Pancreas (tissue), 10 donors: ENCODE measurements at regions not wholly inside any gene's neighbourhood (a gene's known extent, or its start where the extent isn't known, plus 50 kb on each side); places are given as distances from the start of the nearest gene placed in this dataset.

Experiments
- ATAC-seq, 4 donors: fragments of 200-7000 bp; cut with Tn5 transposase; one replicate each; pipeline versions ENCODE4 v1.8.0 to v1.9.1; 2020; ENCODE audit warnings: mild to moderate bottlenecking in 4 of 4, moderate library complexity in 4 of 4
- DNase-seq, 6 donors: peaks; one replicate each; pipeline ENCODE4 v3.0.0-alpha.2; 2020
- FAIRE-seq: peaks from 2 replicates; lab custom pipeline; 2012; peaks lifted over from hg19 to GRCh38; lab: Jason Lieb, UNC
- H3K27ac ChIP-seq, 4 donors: fragments of 200-600 bp; sonication (generic); 1 replicate in 3 of 4; 2 replicates in 1 of 4; pipeline versions ENCODE4 v1.5.0 to v1.8.0; 2020
- H3K27me3 ChIP-seq, 4 donors: fragments of 200-600 bp; one replicate each; pipeline ENCODE4 v1.8.0; 2021
- H3K36me3 ChIP-seq, 3 donors: fragments of 200-600 bp; sonication (generic) in 1 of 3; one replicate each; pipeline versions ENCODE4 v1.5.0 to v1.8.0; 2020 to 2021
- H3K4me1 ChIP-seq, 3 donors: fragments of 200-600 bp; one replicate each; pipeline ENCODE4 v1.8.0; 2021
- H3K4me3 ChIP-seq, 4 donors: fragments of 200-600 bp; sonication (generic) in 2 of 4; one replicate each; pipeline versions ENCODE4 v1.5.0 to v1.8.0; 2020 to 2021
- H3K9me3 ChIP-seq, 4 donors: fragments of 200-600 bp; one replicate each; pipeline ENCODE4 v1.8.0; 2021
- CTCF ChIP-seq, 4 donors: fragments of 200-600 bp; sonication (generic) in 3 of 4; IDR thresholded peaks; one replicate each; pipeline versions ENCODE4 v1.5.0 to v1.8.0; 2021; ENCODE audit warnings: antibody characterized with exemption in 4 of 4
- WGBS, 2 donors: extraction: QIAGEN DNeasy Blood & Tissue Kit; methylation state at CpG; one replicate each; pipeline ENCODE4 v1.1.7; 2013; 5-methylcytosine and 5-hydroxymethylcytosine counted together
- intact Hi-C, 3 donors: fragments of 100-400 bp; cut with DNase I; formaldehyde crosslinking; loops; one replicate each; pipeline versions ENCODE4 v1.11.1 to v1.14.2; 2022
- donor health status: healthy with polysubstance abuse.
- donor health status: DM: no; HTN: no; CAD: no; lungs with moderate emphysema.
- donor health status: DM: no; HTN: no; CAD: no.
- donor health status: control.
- donor health status: control.
- donor health status: Bipolar disorder and iron deficiency.
- donor health status: DM: yes; HTN: yes; CAD: no.
- donor health status: DM: no; HTN: no; CAD: no.
- donor health status: DM: no; HTN: no; CAD: no.
- donor health status: DM: yes; HTN: yes; CAD: no.

GRCh38 chr3:124660599-124660998, 69.7 kb upstream of the UMPS start:
- WGBS, 2 donors: 100% methylated on average over 1 of the region's 1 CpG
- Histone ChIP-seq H3K36me3 (peaks cover 3 to 26% (median 13%) of the 10 kb centered on the region in 3 donors), H3K4me1 (peaks cover 15 to 21% (median 18%) of the 10 kb centered on the region in 3 donors), H3K27ac (no peak overlapping the region), H3K27me3 (no peaks in the 10 kb centered on the region), H3K4me3 (no peak overlapping the region), H3K9me3 (no peaks in the 10 kb centered on the region)
- ATAC-seq (no peak), DNase-seq (no peak), FAIRE-seq (no peak)
- no peak for TF ChIP-seq CTCF (IDR thresholded peaks at IDR 0.05)
- intact Hi-C loops: no loop called here

DNA sequence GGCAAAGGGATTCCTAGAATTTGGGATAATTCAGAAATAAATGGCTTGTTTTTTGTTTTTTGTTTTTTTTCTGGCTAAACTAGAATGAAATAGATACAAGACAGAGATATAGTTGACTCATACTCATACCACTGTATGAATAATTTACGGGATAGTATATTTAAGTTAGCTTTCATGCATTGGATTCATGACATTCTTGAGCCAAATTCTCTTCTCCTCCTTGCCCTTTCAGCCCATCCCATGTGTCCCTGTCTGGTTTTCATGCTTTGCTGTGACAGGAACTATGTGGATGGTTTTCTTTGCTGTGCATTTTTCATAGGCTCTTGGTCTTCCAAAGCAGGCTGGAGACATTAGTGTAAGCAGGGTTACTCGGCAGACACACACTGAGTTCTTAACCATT, 66.6 kb upstream of the UMPS start:
- H3K36me3 ChIP-seq: peaks cover 0 to 13% (median 1%) of the 10 kb centered on the region in 3 donors
- H3K4me3 ChIP-seq: no peak overlapping the region
- no peak for TF ChIP-seq CTCF (IDR thresholded peaks at IDR 0.05)
- no peak for DNase-seq
- FAIRE-seq: no peak
- no peaks in the 10 kb centered on the region for H3K27me3 ChIP-seq
- peak overlapping the region in 3 of 4 donors; percentile 69 to 89 (median 79) for H3K27ac ChIP-seq
- WGBS, 2 donors: 61 to 64% methylated on average over 2 of the region's 2 CpGs
- H3K4me1 ChIP-seq: peaks cover 21 to 26% (median 23%) of the 10 kb centered on the region in 3 donors
- no peaks in the 10 kb centered on the region for H3K9me3 ChIP-seq
- intact Hi-C loops: no loop called here
- no peak for ATAC-seq

- Histone ChIP-seq H3K9me3 (no peaks in the 10 kb centered on the region), H3K36me3 (peaks cover 0 to 4% (median 0%) of the 10 kb centered on the region in 3 donors), H3K4me3 (no peak overlapping the region), H3K4me1 (peaks cover 21 to 26% (median 23%) of the 10 kb centered on the region in 3 donors), H3K27me3 (no peaks in the 10 kb centered on the region), H3K27ac (peak overlapping the region; percentile 64 to 89 (median 74))
- WGBS, 2 donors: 6 to 14% methylated on average over 2 of the region's 2 CpGs
- FAIRE-seq: no peak
- DNase-seq: peak in 4 of 6 donors; percentile 37 to 79 (median 72)
- intact Hi-C loops: no loop called here
- TF ChIP-seq CTCF (IDR thresholded peaks at IDR 0.05): no peak
- peak; percentile 93 to 97 (median 94) for ATAC-seq
These were observed 65.4 kb upstream of the UMPS start for GRCh38 chr3:124664804-124665203.

GRCh38 chr3:124666067-124666466, 64.2 kb upstream of the UMPS start:
- no peak for DNase-seq
- Histone ChIP-seq H3K36me3 (peaks cover 0 to 4% (median 0%) of the 10 kb centered on the region in 3 donors), H3K9me3 (no peaks in the 10 kb centered on the region), H3K4me3 (no peak overlapping the region), H3K27ac (peak overlapping the region in 1 of 4 donors; percentile 89), H3K4me1 (peaks cover 21 to 26% (median 23%) of the 10 kb centered on the region in 3 donors), H3K27me3 (no peaks in the 10 kb centered on the region)
- whole genome bisulfite sequencing, 2 donors: 66 to 78% methylated on average over 5 of the region's 5 CpGs
- no peak for TF ChIP-seq CTCF (IDR thresholded peaks at IDR 0.05)
- no peak for FAIRE-seq
- intact Hi-C loops: no loop called here
- ATAC-seq: no peak

- WGBS, 2 donors: 51 to 57% methylated on average over 3 of the region's 3 CpGs
- FAIRE-seq: no peak
- no peak for ATAC-seq
- H3K4me1 ChIP-seq: peaks cover 13 to 14% (median 14%) of the 10 kb centered on the region in 3 donors
- H3K4me3 ChIP-seq: no peak overlapping the region
- peaks cover 0 to 13% (median 5%) of the 10 kb centered on the region in 3 donors for H3K36me3 ChIP-seq
- H3K9me3 ChIP-seq: no peaks in the 10 kb centered on the region
- DNase-seq: no peak
- H3K27me3 ChIP-seq: no peaks in the 10 kb centered on the region
- intact Hi-C loops: no loop called here
- H3K27ac ChIP-seq: no peak overlapping the region
- no peak for TF ChIP-seq CTCF (IDR thresholded peaks at IDR 0.05)
These were observed 60.8 kb upstream of the UMPS start for GRCh38 chr3:124669470-124669869.
